HG03378 (cell line): ENCODE measurements at regions not wholly inside any gene's neighbourhood (a gene's known extent, or its start where the extent isn't known, plus 50 kb on each side); places are given as distances from the start of the nearest gene placed in this dataset.

ENCODE experiments used
- ATAC-seq: cut with Tn5 transposase; IDR thresholded peaks from one replicate; pipeline ENCODE4 v1.9.1; 2021; ENCODE audit warnings: mild to moderate bottlenecking, moderate library complexity; ENCODE audit not compliant: unreplicated experiment

DNA sequence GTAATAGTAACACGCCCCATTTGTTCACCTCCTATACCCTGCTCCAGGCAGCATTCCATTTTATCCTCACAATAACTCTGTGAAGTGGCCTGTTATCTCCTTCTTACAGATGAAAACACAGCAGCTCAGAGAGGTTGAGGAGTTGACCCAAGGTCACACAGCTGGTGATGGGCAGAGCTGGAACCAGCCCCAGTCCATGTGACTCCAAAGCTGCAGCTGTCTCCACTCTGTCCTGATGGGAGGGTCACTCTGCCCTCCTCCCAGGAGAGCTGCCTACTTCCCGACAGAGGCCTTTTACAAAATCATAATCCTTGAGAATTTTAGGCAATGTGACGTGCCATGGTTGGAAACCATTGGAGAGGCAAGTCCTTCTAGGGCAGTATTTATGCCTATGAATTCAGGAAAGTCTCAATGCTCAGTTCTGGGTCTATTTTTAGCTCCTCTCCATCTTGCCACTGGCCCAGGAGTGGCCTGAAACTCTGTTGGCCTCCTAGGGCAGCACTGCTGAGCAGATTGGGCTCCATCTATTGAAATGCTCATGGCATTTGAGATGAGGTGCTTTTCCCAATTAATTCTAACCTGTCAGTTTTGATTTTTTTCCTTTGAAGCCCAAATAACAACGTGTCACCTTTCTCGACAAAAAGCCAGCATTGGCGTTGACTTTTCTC is 50.1 kb upstream of the KCNK12 start:
- no peak for ATAC-seq
